GM12878 (cell line): ENCODE measurements at regions not wholly inside any gene's neighbourhood (a gene's known extent, or its start where the extent isn't known, plus 50 kb on each side); places are given as distances from the start of the nearest gene placed in this dataset.

ENCODE experiments used
- ATAC-seq: fragments of 200-7000 bp; cut with Tn5 transposase; 3 replicates; pipeline ENCODE4 v1.9.1; 2020; ENCODE audit warnings: mild to moderate bottlenecking, moderate library complexity
- BruUV-seq: library from RNA; stranded (reverse); fragments of 400-500 nt; replicated peaks from 2 replicates; lab custom pipeline; 2021; lab: Mats Ljungman, UMichigan
- CTCF ChIA-PET: fragments of 300-600 bp; sonication (Branson Sonifier 250); formaldehyde crosslinking; extraction: SDS; loops from one replicate; lab custom pipeline; 2021; ENCODE audit warnings: inconsistent platforms; lab: Yijun Ruan, JAX
- POLR2A ChIA-PET: fragments of 350-600 bp; formaldehyde crosslinking; extraction: SDS; loops from one replicate; lab custom pipeline; 2021; ENCODE audit warnings: inconsistent platforms; lab: Charles Lee
- RAD21 ChIA-PET: fragments of 300-600 bp; sonication (Branson Sonifier 250); formaldehyde crosslinking; loops from one replicate; lab custom pipeline; 2023; ENCODE audit warnings: antibody characterized with exemption; ENCODE audit not compliant: unreplicated experiment; lab: Charles Lee
- SMC1A ChIA-PET: fragments of 300-600 bp; sonication (Branson Sonifier 250); formaldehyde crosslinking; loops from one replicate; lab custom pipeline; 2023; ENCODE audit not compliant: unreplicated experiment, uncharacterized antibody; lab: Charles Lee
- DNase-seq: peaks from one replicate; pipeline ENCODE4 v3.0.0-alpha.2; 2011; ENCODE audit warnings: low read depth, low spot score
- FAIRE-seq: peaks from 3 replicates; lab custom pipeline; 2011; peaks lifted over from hg19 to GRCh38; lab: Jason Lieb, UNC
- H2AFZ ChIP-seq: 2 replicates; pipeline ENCODE4 v1.6.0; 2011; ENCODE audit warnings: low read depth, low read length, control low read depth; ENCODE audit not compliant: control insufficient read depth
- H3K27ac ChIP-seq: 2 replicates; pipeline ENCODE4 v1.5.1; 2011; ENCODE audit warnings: control low read depth; ENCODE audit not compliant: control insufficient read depth, insufficient read depth
- H3K27me3 ChIP-seq, 2 experiments: replicated peaks in 1 of 2; 2 replicates each; pipeline versions ENCODE4 v1.6.0 to v1.6.1; 2011; ENCODE audit warnings: low read length in 1 of 2; ENCODE audit not compliant: control insufficient read depth in 2 of 2, insufficient read depth in 2 of 2
- H3K36me3 ChIP-seq, 2 experiments: 2 replicates each; pipeline ENCODE4 v1.5.1; 2011; ENCODE audit warnings: low read length in 1 of 2; ENCODE audit not compliant: control insufficient read depth in 2 of 2, insufficient read depth in 2 of 2
- H3K4me1 ChIP-seq: 2 replicates; pipeline ENCODE4 v1.6.1; 2011; ENCODE audit warnings: mild to moderate bottlenecking, low read length, moderate library complexity, mixed read lengths; ENCODE audit not compliant: control insufficient read depth, insufficient read depth
- H3K4me2 ChIP-seq: 2 replicates; pipeline ENCODE4 v1.6.0; 2011; ENCODE audit warnings: control low read depth; ENCODE audit not compliant: control insufficient read depth, insufficient read depth
- H3K4me3 ChIP-seq: fragments of 200-600 bp; sonication (generic); 2 replicates; pipeline ENCODE4 v1.5.1; 2016
- H3K79me2 ChIP-seq: 2 replicates; pipeline ENCODE4 v1.6.0; 2011; ENCODE audit warnings: low read length; ENCODE audit not compliant: control insufficient read depth, insufficient read depth
- H3K9ac ChIP-seq: 2 replicates; pipeline ENCODE4 v1.8.0; 2011; ENCODE audit warnings: low read length, control low read depth, mixed read lengths; ENCODE audit not compliant: control insufficient read depth, insufficient read depth
- H3K9me3 ChIP-seq: replicated peaks from 3 replicates; pipeline ENCODE4 v1.5.1; 2011; ENCODE audit warnings: mild to moderate bottlenecking, low read length; ENCODE audit not compliant: control insufficient read depth, insufficient read depth
- H4K20me1 ChIP-seq: 2 replicates; pipeline ENCODE4 v1.6.0; 2011; ENCODE audit not compliant: control insufficient read depth, insufficient read depth
- BACH1 ChIP-seq: fragments of 450-650 bp; IDR thresholded peaks from 2 replicates; pipeline ENCODE4 v1.6.1; 2017; ENCODE audit warnings: mild to moderate bottlenecking, borderline replicate concordance
- BHLHE40 ChIP-seq, 2 experiments: fragments of 450-650 bp in 1 of 2; IDR thresholded peaks; 2 replicates each; pipeline ENCODE4 v1.6.1; 2011 to 2017; ENCODE audit warnings: low read depth in 2 of 2, borderline replicate concordance in 1 of 2, improper control_type of control experiment in 1 of 2, low read length in 1 of 2, mild to moderate bottlenecking in 1 of 2
- CHD1 ChIP-seq: IDR thresholded peaks from 2 replicates; pipeline ENCODE4 v1.6.1; 2012; ENCODE audit warnings: low read depth, low read length, improper control_type of control experiment
- EGR1 ChIP-seq, 2 experiments: IDR thresholded peaks; 1 replicate in 1 of 2; 2 replicates in 1 of 2; pipeline ENCODE4 v1.6.1; 2011 to 2012; ENCODE audit warnings: low read depth in 2 of 2, low read length in 2 of 2, borderline replicate concordance in 1 of 2, mild to moderate bottlenecking in 1 of 2, moderate library complexity in 1 of 2
- HDAC6 ChIP-seq: fragments of 200-600 bp; sonication (generic); IDR thresholded peaks from one replicate; pipeline ENCODE4 v1.8.0; 2017; ENCODE audit warnings: antibody characterized with exemption; ENCODE audit not compliant: unreplicated experiment
- IRF5 ChIP-seq: fragments of 450-650 bp; IDR thresholded peaks from 2 replicates; pipeline ENCODE4 v1.6.1; 2017; ENCODE audit warnings: borderline replicate concordance
- JUND ChIP-seq: IDR thresholded peaks from 2 replicates; pipeline ENCODE4 v1.6.1; 2012; ENCODE audit warnings: low read depth, mild to moderate bottlenecking, low read length, improper control_type of control experiment, moderate library complexity
- KAT2A ChIP-seq: conservative IDR thresholded peaks from 2 replicates; pipeline ENCODE4 v1.6.1; 2011; ENCODE audit warnings: low read depth, low read length; ENCODE audit not compliant: control insufficient read depth
- MAX ChIP-seq: IDR thresholded peaks from 2 replicates; pipeline ENCODE4 v1.6.1; 2012; ENCODE audit warnings: low read depth, low read length, improper control_type of control experiment
- NFYA ChIP-seq: IDR thresholded peaks from 2 replicates; pipeline ENCODE4 v1.6.1; 2011; ENCODE audit warnings: low read depth, mild to moderate bottlenecking, low read length, improper control_type of control experiment, borderline replicate concordance
- NFYB ChIP-seq: IDR thresholded peaks from 2 replicates; pipeline ENCODE4 v1.6.1; 2011; ENCODE audit warnings: low read depth, mild to moderate bottlenecking, low read length, improper control_type of control experiment, moderate library complexity; ENCODE audit not compliant: insufficient read depth
- NR2F1 ChIP-seq: fragments of 450-650 bp; conservative IDR thresholded peaks from 2 replicates; pipeline ENCODE4 v1.6.1; 2017; ENCODE audit warnings: mild to moderate bottlenecking
- POU2F2 ChIP-seq: IDR thresholded peaks from 3 replicates; pipeline ENCODE4 v1.6.1; 2011; ENCODE audit warnings: low read depth, mild to moderate bottlenecking, low read length, borderline replicate concordance
- RAD21 ChIP-seq: IDR thresholded peaks from 2 replicates; pipeline ENCODE4 v1.6.1; 2011; ENCODE audit warnings: mild to moderate bottlenecking, low read depth, low read length, moderate library complexity; ENCODE audit not compliant: insufficient read depth
- RELB ChIP-seq: fragments of 450-650 bp; IDR thresholded peaks from 2 replicates; pipeline ENCODE4 v1.6.1; 2017; ENCODE audit warnings: low read depth, mild to moderate bottlenecking, moderate library complexity
- RUNX3 ChIP-seq: IDR thresholded peaks from 2 replicates; pipeline ENCODE4 v1.6.1; 2012; ENCODE audit warnings: low read length, inconsistent platforms
- SMAD1 ChIP-seq: fragments of 450-650 bp; IDR thresholded peaks from 2 replicates; pipeline ENCODE4 v1.6.1; 2018; ENCODE audit warnings: mild to moderate bottlenecking, low read depth; ENCODE audit not compliant: partially characterized antibody
- SREBF1 ChIP-seq: IDR thresholded peaks from 2 replicates; pipeline ENCODE4 v1.6.1; 2012; ENCODE audit warnings: mild to moderate bottlenecking, low read length
- TARDBP ChIP-seq: IDR thresholded peaks from 2 replicates; pipeline ENCODE4 v1.6.1; 2016; ENCODE audit warnings: borderline replicate concordance
- ZNF622 ChIP-seq: fragments of 450-650 bp; IDR thresholded peaks from 2 replicates; pipeline ENCODE4 v1.6.1; 2017; ENCODE audit warnings: mild to moderate bottlenecking, inconsistent platforms
- WGBS: methylation state at CpG from one replicate; pipeline ENCODE4 v1.1.6; 2016; ENCODE audit warnings: low lambda C conversion rate; ENCODE audit not compliant: insufficient replicate concordance, insufficient coverage; ENCODE audit errors: missing lambda C conversion rate; 5-methylcytosine and 5-hydroxymethylcytosine counted together
- in situ Hi-C: fragments of 300-500 bp; cut with MboI; formaldehyde crosslinking; loops from 9 replicates; pipeline ENCODE4 v1.14.3; 2018; ENCODE audit warnings: mixed read lengths
- intact Hi-C: fragments of 100-400 bp; cut with micrococcal nuclease; formaldehyde crosslinking; loops from one replicate; pipeline ENCODE4 v1.14.2; 2022; ENCODE audit not compliant: unreplicated experiment

GRCh38 chr1:234772345-234773147 is 162.6 kb upstream of the IRF2BP2 start:
- intact Hi-C loops, result loop anchor here (1.0 to 2.0 kb wide), 10 partner anchors 41 to 302 kb away; no protein-coding TSS in a partner anchor
- SMC1A ChIA-PET, result interaction anchor here (0.6 to 10.1 kb wide), 33 partner anchors 9 to 308 kb away, joined by 3 to 143 read pairs (median 4); partner anchors contain the start of gene IRF2BP2
- no peaks in the 10 kb centered on the region; the same call in 1 of the 2 replicates for H4K20me1 ChIP-seq
- POLR2A ChIA-PET, result interaction anchor here (0.6 to 2.7 kb wide), 22 partner anchors 42 to 1226 kb away, joined by 3 to 36 read pairs (median 4); no protein-coding TSS in a partner anchor
- peaks cover 6 to 11% of the 10 kb centered on the region in 2 experiments; a peak in 3 of 4 replicates for H3K27me3 ChIP-seq
- peaks cover 37% of the 10 kb centered on the region for H3K4me1 ChIP-seq
- 1% methylated on average over 22 of the region's 22 CpGs for WGBS
- ATAC-seq (peak; percentile 92), DNase-seq (peak; percentile 97), FAIRE-seq (peak; percentile 84)
- peak overlapping the region; percentile 13; the same call in 1 of the 2 replicates for H3K4me3 ChIP-seq
- peak overlapping the region; percentile 89 for H3K27ac ChIP-seq
- H3K36me3 ChIP-seq, result no peaks in the 10 kb centered on the region
- peak overlapping the region; percentile 46 for H3K4me2 ChIP-seq
- peak overlapping the region; percentile 58 for H3K9ac ChIP-seq
- RAD21 ChIA-PET, result interaction anchor here (0.6 to 13.1 kb wide), 24 partner anchors 42 to 277 kb away, joined by 3 to 155 read pairs (median 7); partner anchors contain the start of gene IRF2BP2
- in situ Hi-C loops, result no loop called here
- H3K9me3 ChIP-seq, result no peaks in the 10 kb centered on the region; the same call in 1 of the 3 replicates
- BruUV-seq, result TSS peak; percentile 88
- H3K79me2 ChIP-seq, result no peaks in the 10 kb centered on the region
- H2AFZ ChIP-seq, result no peak overlapping the region
- CTCF ChIA-PET, result interaction anchor here (0.6 to 3.5 kb wide), 14 partner anchors 18 to 286 kb away, joined by 3 to 21 read pairs (median 4); no protein-coding TSS in a partner anchor
- TF ChIP-seq TARDBP (peak; percentile 64; the same call in 1 of the 2 replicates), KAT2A (no peak), IRF5 (no peak), POU2F2 (peak; percentile 76; the same call in 2 of the 3 replicates), EGR1 (IDR thresholded peaks at IDR 0.05; ENCODE audit: borderline replicate concordance in 1 of 2, low read depth in 2 of 2, low read length in 2 of 2) (no peak), CHD1 (peak; percentile 92; the same call in 1 of the 2 replicates), JUND (peak; percentile 82), MAX (peak; percentile 86), BACH1 (no peak), NFYB (no peak), ZNF622 (no peak), BHLHE40 (IDR thresholded peaks at IDR 0.05; ENCODE audit: borderline replicate concordance in 1 of 2, low read depth in 2 of 2, low read length in 1 of 2) (peak; percentile 70 to 78), RAD21 (0 out of 2 replicates have a peak, but pooled peaks have one; percentile 13), SMAD1 (peak; percentile 17), RUNX3 (peak; percentile 95), HDAC6 (no peak), SREBF1 (no peak), NR2F1 (peak; percentile 74), NFYA (no peak), RELB (peak; percentile 96)
